Fibroblast of lung (primary cell): ENCODE measurements at regions not wholly inside any gene's neighbourhood (a gene's known extent, or its start where the extent isn't known, plus 50 kb on each side); places are given as distances from the start of the nearest gene placed in this dataset.
A peak's percentile ranks its signal among the peaks of the same experiment; 100 is the strongest.

Experiments
- DNase-seq, 2 donors: peaks; one replicate each; pipeline versions ENCODE4 v3.0.0 to v3.0.0-alpha.2; 2010; ENCODE audit warnings: low read depth in 2 of 2
- H2AFZ ChIP-seq: 2 replicates; pipeline ENCODE4 v1.5.1; 2012; ENCODE audit warnings: low read length, control low read depth, inconsistent platforms
- H3K27ac ChIP-seq: 2 replicates; pipeline ENCODE4 v1.5.1; 2011; ENCODE audit warnings: low read length, control low read depth; ENCODE audit not compliant: insufficient read depth
- H3K27me3 ChIP-seq: 2 replicates; pipeline ENCODE4 v1.5.1; 2011; ENCODE audit warnings: mild to moderate bottlenecking, low read length; ENCODE audit not compliant: control insufficient read depth, insufficient read depth
- H3K36me3 ChIP-seq: 2 replicates; pipeline ENCODE4 v1.5.1; 2011; ENCODE audit warnings: low read length; ENCODE audit not compliant: control insufficient read depth, insufficient read depth
- H3K4me1 ChIP-seq: 2 replicates; pipeline ENCODE4 v1.5.1; 2011; ENCODE audit warnings: low read length; ENCODE audit not compliant: control insufficient read depth, insufficient read depth; ENCODE audit errors: extremely low read depth
- H3K4me2 ChIP-seq: 2 replicates; pipeline ENCODE4 v1.5.1; 2011; ENCODE audit warnings: low read length, control low read depth; ENCODE audit not compliant: insufficient read depth; ENCODE audit errors: extremely low read depth
- H3K4me3 ChIP-seq, 4 experiments: fragments of 200-600 bp in 1 of 4; sonication (generic) in 1 of 4; replicated peaks in 1 of 4; 2 replicates each; pipeline ENCODE4 v1.5.1; 2011 to 2016; ENCODE audit warnings: low read length in 4 of 4, low read depth in 3 of 4, mild to moderate bottlenecking in 3 of 4, control low read depth in 2 of 4, inconsistent platforms in 1 of 4, mixed read lengths in 1 of 4; ENCODE audit not compliant: insufficient read depth in 1 of 4; ENCODE audit errors: control extremely low read depth in 1 of 4
- H3K79me2 ChIP-seq: 2 replicates; pipeline ENCODE4 v1.5.1; 2012; ENCODE audit warnings: mild to moderate bottlenecking, low read length, inconsistent platforms; ENCODE audit not compliant: control insufficient read depth, insufficient read depth
- H3K9ac ChIP-seq: 2 replicates; pipeline ENCODE4 v1.5.1; 2011; ENCODE audit warnings: mild to moderate bottlenecking, low read length, control low read depth; ENCODE audit not compliant: insufficient read depth
- H3K9me3 ChIP-seq: 2 replicates; pipeline ENCODE4 v1.5.1; 2012; ENCODE audit warnings: low read depth, low read length; ENCODE audit not compliant: control insufficient read depth, insufficient read depth
- H4K20me1 ChIP-seq: 2 replicates; pipeline ENCODE4 v1.5.1; 2011; ENCODE audit warnings: low read length; ENCODE audit not compliant: control insufficient read depth, insufficient read depth; ENCODE audit errors: extremely low read depth
- CTCF ChIP-seq, 2 donors: IDR thresholded peaks in 1 of 2; conservative IDR thresholded peaks in 1 of 2; 1 replicate in 1 of 2; 2 replicates in 1 of 2; pipeline ENCODE4 v1.5.1; 2011 to 2012; ENCODE audit warnings: low read length in 2 of 2, control low read depth in 1 of 2, inconsistent platforms in 1 of 2, low read depth in 1 of 2, mild to moderate bottlenecking in 1 of 2
- EZH2 ChIP-seq: IDR thresholded peaks from 2 replicates; pipeline ENCODE4 v1.5.1; 2012; ENCODE audit warnings: low read length, control low read depth, mild to moderate bottlenecking; ENCODE audit errors: missing control alignments

- H3K4me3 ChIP-seq = no peak overlapping the region
- H3K27ac ChIP-seq = no peak overlapping the region
- no peaks in the 10 kb centered on the region for H3K36me3 ChIP-seq
- no peak for DNase-seq
- no peak overlapping the region for H3K9ac ChIP-seq
- H3K27me3 ChIP-seq = no peaks in the 10 kb centered on the region
- no peaks in the 10 kb centered on the region for H3K79me2 ChIP-seq
- no peak overlapping the region for H3K4me2 ChIP-seq
- H3K9me3 ChIP-seq = no peaks in the 10 kb centered on the region
- no peak overlapping the region for H2AFZ ChIP-seq
- TF ChIP-seq CTCF (conservative IDR thresholded peaks at IDR 0.05 in 1 of 2, IDR thresholded peaks at IDR 0.05 in 1 of 2; ENCODE audit: low read depth in 1 of 2, low read length in 2 of 2) = no peak
- peaks cover 12% of the 10 kb centered on the region for H3K4me1 ChIP-seq
- H4K20me1 ChIP-seq = no peaks in the 10 kb centered on the region
These were observed 91.2 kb upstream of the PALMD start for GRCh38 chr1:99554727-99555126.

GRCh38 chr1:99557546-99558202 lies 88.2 kb upstream of the PALMD start:
- H4K20me1 ChIP-seq = no peaks in the 10 kb centered on the region
- no peaks in the 10 kb centered on the region for H3K36me3 ChIP-seq
- no peaks in the 10 kb centered on the region for H3K27me3 ChIP-seq
- no peak overlapping the region for H3K9ac ChIP-seq
- H3K27ac ChIP-seq = peak overlapping the region; percentile 74
- H3K4me1 ChIP-seq = peaks cover 12% of the 10 kb centered on the region
- no peaks in the 10 kb centered on the region for H3K79me2 ChIP-seq
- TF ChIP-seq CTCF (conservative IDR thresholded peaks at IDR 0.05 in 1 of 2, IDR thresholded peaks at IDR 0.05 in 1 of 2; ENCODE audit: low read depth in 1 of 2, low read length in 2 of 2) = no peak
- no peak for TF ChIP-seq EZH2
- no peak overlapping the region for H2AFZ ChIP-seq
- H3K4me3 ChIP-seq = no peak overlapping the region
- peak; percentile 89 to 90 for DNase-seq
- H3K9me3 ChIP-seq = no peaks in the 10 kb centered on the region
- peak overlapping the region; percentile 30 for H3K4me2 ChIP-seq

GRCh38 chr1:99559166-99559565 lies 86.7 kb upstream of the PALMD start:
- no peak for DNase-seq
- Histone ChIP-seq H3K4me3 (no peak overlapping the region), H3K79me2 (no peaks in the 10 kb centered on the region), H2AFZ (no peak overlapping the region), H3K36me3 (no peaks in the 10 kb centered on the region), H4K20me1 (no peaks in the 10 kb centered on the region), H3K27me3 (no peaks in the 10 kb centered on the region), H3K9me3 (no peaks in the 10 kb centered on the region), H3K4me1 (peaks cover 12% of the 10 kb centered on the region), H3K9ac (no peak overlapping the region), H3K27ac (no peak overlapping the region), H3K4me2 (no peak overlapping the region)
- TF ChIP-seq EZH2 (no peak), CTCF (conservative IDR thresholded peaks at IDR 0.05 in 1 of 2, IDR thresholded peaks at IDR 0.05 in 1 of 2; ENCODE audit: low read depth in 1 of 2, low read length in 2 of 2) (no peak)
